ENCODE measurements at regions not wholly inside any gene's neighbourhood (a gene's known extent, or its start where the extent isn't known, plus 50 kb on each side); places are given as distances from the start of the nearest gene placed in this dataset.

DNA sequence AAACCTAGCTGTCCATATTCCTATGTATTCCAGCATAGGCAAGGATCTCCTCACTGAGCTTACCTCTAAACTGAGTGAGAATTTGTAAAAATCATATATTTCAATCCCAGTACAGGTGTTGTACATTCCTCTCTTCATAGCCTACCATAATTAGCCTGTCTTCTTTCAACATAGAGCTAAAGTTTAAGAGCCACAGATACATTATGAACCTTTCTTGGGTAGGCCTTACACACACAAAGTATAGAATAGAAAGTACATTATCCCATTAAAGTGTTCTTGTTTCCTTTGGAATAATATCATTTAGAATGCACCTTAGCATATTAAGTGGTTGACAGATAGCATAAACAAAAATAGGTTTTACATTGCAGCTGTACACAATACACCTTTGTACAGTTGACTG, 282.1 kb upstream of the TMEM161B start:
- no peak for ATAC-seq
- Histone ChIP-seq H3K9me3 (no peaks in the 10 kb centered on the region), H3K4me3 (no peak overlapping the region), H3K36me3 (ENCODE audit: low read depth) (no peaks in the 10 kb centered on the region), H3K4me1 (ENCODE audit: low read depth) (no peaks in the 10 kb centered on the region)
- no peak for DNase-seq
- intact Hi-C loops (cut with DNase I, micrococcal nuclease), result no loop called here
- TF ChIP-seq CTCF (IDR thresholded peaks at IDR 0.05), result no peak

GRCh38 chr5:88548136-88548805, 279.6 kb upstream of the TMEM161B start:
- no peak for TF ChIP-seq CTCF (IDR thresholded peaks at IDR 0.05)
- H3K4me1 ChIP-seq (ENCODE audit: low read depth), result no peaks in the 10 kb centered on the region
- ATAC-seq (no peak), DNase-seq (no peak)
- no peak overlapping the region for H3K4me3 ChIP-seq
- H3K9me3 ChIP-seq, result no peaks in the 10 kb centered on the region
- intact Hi-C loops (cut with DNase I, micrococcal nuclease), result no loop called here
- H3K36me3 ChIP-seq (ENCODE audit: low read depth), result no peaks in the 10 kb centered on the region

DNA sequence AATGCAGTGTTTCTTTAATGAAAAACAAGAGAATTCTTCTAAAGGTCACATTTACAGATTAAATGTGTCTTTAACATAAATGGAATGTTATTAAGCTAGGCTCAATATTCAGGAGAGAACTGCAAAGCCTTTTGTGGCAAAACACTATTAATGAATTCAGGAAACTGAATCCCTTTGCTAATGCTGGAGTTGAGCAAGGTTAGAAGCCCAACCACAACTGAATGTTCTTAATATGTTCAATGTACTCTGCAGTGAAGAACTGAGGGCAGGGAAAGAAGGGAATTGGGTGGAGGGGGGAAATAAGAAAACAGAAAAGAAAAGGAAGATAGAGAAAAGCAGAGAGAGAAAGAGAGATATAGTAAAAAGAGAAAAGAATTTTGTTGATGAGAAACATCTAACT, 276.7 kb upstream of the TMEM161B start:
- no peaks in the 10 kb centered on the region for H3K36me3 ChIP-seq (ENCODE audit: low read depth)
- intact Hi-C loops (cut with DNase I, micrococcal nuclease), result no loop called here
- no peak for TF ChIP-seq CTCF (IDR thresholded peaks at IDR 0.05)
- DNase-seq, result no peak
- H3K4me3 ChIP-seq, result no peak overlapping the region
- no peaks in the 10 kb centered on the region for H3K4me1 ChIP-seq (ENCODE audit: low read depth)
- H3K9me3 ChIP-seq, result no peaks in the 10 kb centered on the region
- ATAC-seq, result no peak

DNA sequence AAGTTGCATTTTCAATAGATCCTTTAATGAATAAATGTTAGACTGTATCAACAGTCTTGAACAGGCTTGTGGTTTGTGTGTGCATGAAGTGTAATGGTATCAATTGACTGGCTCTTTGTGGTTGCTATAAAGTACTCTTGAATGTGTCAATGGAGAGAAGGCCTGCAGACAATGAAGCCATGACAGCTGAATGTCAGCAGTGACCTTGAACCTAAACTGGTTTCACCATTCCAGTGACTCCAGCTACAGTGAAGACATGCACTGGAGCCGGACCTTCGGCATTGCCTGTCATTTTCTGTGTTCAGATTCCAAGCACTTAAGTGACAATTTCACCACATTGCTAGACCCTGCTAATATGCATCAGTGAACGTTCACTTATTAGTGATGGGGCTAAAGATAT, 276.0 kb upstream of the TMEM161B start:
- DNase-seq, result no peak
- Histone ChIP-seq H3K4me3 (no peak overlapping the region), H3K9me3 (no peaks in the 10 kb centered on the region), H3K4me1 (ENCODE audit: low read depth) (no peaks in the 10 kb centered on the region), H3K36me3 (ENCODE audit: low read depth) (no peaks in the 10 kb centered on the region)
- ATAC-seq, result no peak
- TF ChIP-seq CTCF (IDR thresholded peaks at IDR 0.05), result no peak
- intact Hi-C loops (cut with DNase I, micrococcal nuclease), result no loop called here

DNA sequence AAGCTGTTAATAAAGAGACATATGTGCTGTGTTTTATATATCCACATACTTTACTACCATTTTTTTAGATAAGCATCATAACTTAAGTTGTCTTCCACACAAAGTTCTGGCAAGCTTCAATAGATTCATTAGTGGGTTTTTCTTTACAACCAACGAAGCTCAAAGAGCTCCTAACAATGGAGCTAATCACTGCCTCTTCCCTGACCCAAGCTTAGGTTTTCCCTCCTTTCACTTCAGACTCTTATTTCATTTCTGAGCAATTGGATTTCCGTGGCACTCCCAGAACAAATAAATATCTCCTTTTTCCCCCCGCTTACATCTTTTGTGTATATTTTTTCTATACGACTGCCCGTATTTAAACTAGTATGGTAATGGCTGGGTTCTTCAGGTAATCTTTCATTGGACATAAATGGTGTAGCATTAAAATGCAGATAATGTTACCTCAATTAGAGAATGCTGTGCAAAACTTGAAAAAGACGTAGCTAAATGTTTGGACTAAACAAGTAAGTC, 275.5 kb upstream of the TMEM161B start:
- ATAC-seq (no peak), DNase-seq (no peak)
- intact Hi-C loops (cut with DNase I, micrococcal nuclease), result no loop called here
- Histone ChIP-seq H3K4me3 (no peak overlapping the region), H3K36me3 (ENCODE audit: low read depth) (no peaks in the 10 kb centered on the region), H3K9me3 (no peaks in the 10 kb centered on the region), H3K4me1 (ENCODE audit: low read depth) (no peaks in the 10 kb centered on the region)
- no peak for TF ChIP-seq CTCF (IDR thresholded peaks at IDR 0.05)

DNA sequence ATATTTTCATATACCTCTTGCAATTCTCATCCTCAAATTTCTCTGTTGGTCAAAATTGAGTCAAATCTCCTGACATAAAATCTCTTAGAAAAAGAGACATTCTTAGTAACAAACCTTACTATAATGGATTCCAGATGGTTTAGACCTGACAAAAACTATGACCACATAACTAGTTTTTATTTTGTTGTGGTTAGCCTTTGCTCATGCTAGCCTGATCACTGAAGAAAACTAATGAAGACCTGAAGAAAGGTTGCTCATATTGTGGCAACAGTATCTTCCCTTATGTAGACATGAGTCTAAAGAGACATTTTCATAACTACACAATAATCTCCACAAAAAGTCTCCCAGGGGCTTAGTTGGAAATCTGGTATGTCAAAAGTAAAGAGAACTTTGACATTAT, 274.1 kb upstream of the TMEM161B start:
- DNase-seq (no peak), ATAC-seq (no peak)
- H3K9me3 ChIP-seq, result no peaks in the 10 kb centered on the region
- H3K4me3 ChIP-seq, result no peak overlapping the region
- no peak for TF ChIP-seq CTCF (IDR thresholded peaks at IDR 0.05)
- intact Hi-C loops (cut with DNase I, micrococcal nuclease), result no loop called here
- no peaks in the 10 kb centered on the region for H3K4me1 ChIP-seq (ENCODE audit: low read depth)
- no peaks in the 10 kb centered on the region for H3K36me3 ChIP-seq (ENCODE audit: low read depth)
